GM23338 (cell line): ENCODE measurements at regions not wholly inside any gene's neighbourhood (a gene's known extent, or its start where the extent isn't known, plus 50 kb on each side); places are given as distances from the start of the nearest gene placed in this dataset.

ENCODE experiments used
- ATAC-seq: fragments of 200-7000 bp; cut with Tn5 transposase; 3 replicates; pipeline ENCODE4 v1.9.1; 2020
- DNase-seq: peaks from one replicate; pipeline ENCODE4 v3.0.0-alpha.2; 2015; ENCODE audit warnings: low spot score
- H2AFZ ChIP-seq: fragments of 200-600 bp; sonication (generic); 2 replicates; pipeline ENCODE4 v1.8.0; 2016; ENCODE audit warnings: antibody characterized with exemption, mild to moderate bottlenecking, moderate library complexity
- H3F3A ChIP-seq: fragments of 200-600 bp; sonication (generic); replicated peaks from 2 replicates; pipeline ENCODE4 v1.8.0; 2017; ENCODE audit warnings: antibody characterized with exemption, mixed run types, low read depth
- H3K27ac ChIP-seq: fragments of 200-600 bp; sonication (generic); 2 replicates; pipeline ENCODE4 v1.6.1; 2016; ENCODE audit warnings: low read depth
- H3K27me3 ChIP-seq: fragments of 200-600 bp; sonication (generic); 2 replicates; pipeline ENCODE4 v1.8.0; 2016; ENCODE audit warnings: mild to moderate bottlenecking, mixed run types, moderate library complexity; ENCODE audit not compliant: insufficient read depth
- H3K36me3 ChIP-seq: fragments of 200-600 bp; sonication (generic); 2 replicates; pipeline ENCODE4 v1.8.0; 2016; ENCODE audit warnings: mild to moderate bottlenecking; ENCODE audit not compliant: insufficient read depth
- H3K4me1 ChIP-seq: fragments of 200-600 bp; sonication (generic); 2 replicates; pipeline ENCODE4 v1.8.0; 2016; ENCODE audit warnings: mild to moderate bottlenecking, moderate library complexity; ENCODE audit not compliant: insufficient read depth
- H3K4me2 ChIP-seq: fragments of 200-600 bp; sonication (generic); 2 replicates; pipeline ENCODE4 v1.7.1; 2017; ENCODE audit warnings: mixed run types
- H3K4me3 ChIP-seq: fragments of 200-600 bp; sonication (generic); 2 replicates; pipeline ENCODE4 v1.6.1; 2016; ENCODE audit warnings: mixed run types
- H3K79me2 ChIP-seq: fragments of 200-600 bp; sonication (generic); replicated peaks from 2 replicates; pipeline ENCODE4 v1.8.0; 2017; ENCODE audit warnings: mild to moderate bottlenecking; ENCODE audit not compliant: insufficient read depth
- H3K9me2 ChIP-seq: fragments of 200-600 bp; sonication (generic); 2 replicates; pipeline ENCODE4 v1.8.0; 2017; ENCODE audit not compliant: insufficient read depth
- H4K20me1 ChIP-seq: fragments of 200-600 bp; sonication (generic); replicated peaks from 2 replicates; pipeline ENCODE4 v1.8.0; 2017; ENCODE audit warnings: mild to moderate bottlenecking; ENCODE audit not compliant: insufficient read depth
- H3K27ac Mint-ChIP-seq: 2 replicates; pipeline ENCODE4 v1.8.0; 2020; ENCODE audit warnings: inconsistent platforms, mild to moderate bottlenecking, moderate library complexity, mixed read lengths
- H3K27me3 Mint-ChIP-seq: 3 replicates; pipeline ENCODE4 v1.8.0; 2022; ENCODE audit warnings: low read depth, mild to moderate bottlenecking, moderate library complexity, mixed read lengths, inconsistent platforms; ENCODE audit not compliant: insufficient read depth, poor library complexity
- H3K36me3 Mint-ChIP-seq: 3 replicates; pipeline ENCODE4 v1.8.0; 2021; ENCODE audit warnings: low read depth, mild to moderate bottlenecking, inconsistent platforms, moderate library complexity, mixed read lengths
- H3K4me1 Mint-ChIP-seq: 3 replicates; pipeline ENCODE4 v1.8.0; 2020; ENCODE audit warnings: mild to moderate bottlenecking, inconsistent platforms, mixed read lengths
- H3K4me3 Mint-ChIP-seq: 3 replicates; pipeline ENCODE4 v1.8.0; 2021; ENCODE audit warnings: moderate library complexity, mild to moderate bottlenecking, inconsistent platforms, mixed read lengths
- H3K9me3 Mint-ChIP-seq: 3 replicates; pipeline ENCODE4 v1.8.0; 2020; ENCODE audit warnings: moderate library complexity, mild to moderate bottlenecking, inconsistent platforms, mixed read lengths
- CREB1 ChIP-seq: fragments of 250-450 bp; sonication (Bioruptor Pico); IDR thresholded peaks from 2 replicates; pipeline ENCODE4 v1.5.0; 2020; ENCODE audit warnings: low read depth, mild to moderate bottlenecking, moderate library complexity
- ETS1 ChIP-seq: IDR thresholded peaks from 2 replicates; pipeline ENCODE4 v1.6.1; 2016; ENCODE audit warnings: antibody characterized with exemption
- EZH2 ChIP-seq: fragments of 200-600 bp; sonication (generic); IDR thresholded peaks from one replicate; pipeline ENCODE4 v1.8.0; 2017; ENCODE audit warnings: antibody characterized with exemption, mild to moderate bottlenecking, low read depth; ENCODE audit not compliant: unreplicated experiment
- EZH2phosphoT487 ChIP-seq: fragments of 200-600 bp; sonication (generic); IDR thresholded peaks from one replicate; pipeline ENCODE4 v1.8.1; 2018; ENCODE audit warnings: antibody characterized with exemption; ENCODE audit not compliant: unreplicated experiment
- JUNB ChIP-seq: IDR thresholded peaks from one replicate; pipeline ENCODE4 v1.6.1; 2016; ENCODE audit warnings: antibody characterized with exemption; ENCODE audit not compliant: unreplicated experiment
- NANOG ChIP-seq: IDR thresholded peaks from 2 replicates; pipeline ENCODE4 v1.6.1; 2016; ENCODE audit warnings: antibody characterized with exemption, borderline replicate concordance
- POLR2AphosphoS5 ChIP-seq: IDR thresholded peaks from 2 replicates; pipeline ENCODE4 v1.6.1; 2016; ENCODE audit warnings: antibody characterized with exemption, low read depth
- STAT1 ChIP-seq: IDR thresholded peaks from one replicate; pipeline ENCODE4 v1.6.1; 2016; ENCODE audit warnings: antibody characterized with exemption; ENCODE audit not compliant: unreplicated experiment
- ZNF114 ChIP-seq: fragments of 250-450 bp; sonication (Bioruptor Pico); IDR thresholded peaks from 2 replicates; pipeline ENCODE4 v1.5.0; 2020; ENCODE audit warnings: mild to moderate bottlenecking, moderate library complexity
- ZNF331 ChIP-seq: fragments of 250-450 bp; sonication (Bioruptor Pico); IDR thresholded peaks from 2 replicates; pipeline ENCODE4 v1.5.0; 2020; ENCODE audit warnings: low read depth, mild to moderate bottlenecking, moderate library complexity
- ZNF462 ChIP-seq: fragments of 250-450 bp; sonication (Bioruptor Pico); IDR thresholded peaks from 2 replicates; pipeline ENCODE4 v1.5.0; 2020; ENCODE audit warnings: mild to moderate bottlenecking, moderate library complexity
- TF ChIP-seq, protein P1 (sequence below), 2 experiments: fragments of 200-600 bp in 1 of 2; sonication (generic) in 1 of 2; conservative IDR thresholded peaks; 2 replicates each; pipeline versions ENCODE4 v1.5.1 to v1.6.1; 2016 to 2017; ENCODE audit warnings: antibody characterized with exemption in 2 of 2, low read depth in 2 of 2, mild to moderate bottlenecking in 2 of 2, moderate library complexity in 1 of 2

DNA sequence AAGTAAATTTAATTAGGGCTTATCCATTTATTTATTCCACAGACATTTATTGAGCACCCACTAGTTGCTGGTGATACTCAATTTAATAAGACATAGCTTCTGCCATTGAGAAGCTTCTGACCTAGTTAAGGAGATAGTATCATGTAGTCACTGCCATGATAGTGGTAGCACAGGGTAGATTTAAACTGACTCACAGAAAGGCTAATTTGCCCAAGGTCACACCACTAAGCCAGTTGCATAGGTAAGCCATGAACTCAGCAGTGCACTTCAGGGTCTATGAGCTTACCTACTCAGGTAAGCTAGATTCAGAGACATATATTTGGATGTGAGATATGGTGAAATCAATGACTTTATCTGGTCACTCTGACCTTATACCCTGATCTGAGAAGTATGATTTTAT lies 168.4 kb downstream of the TNFSF18 start:
- H3K4me1 Mint-ChIP-seq = peaks cover 4% of the 10 kb centered on the region; the same call in 1 of the 3 replicates
- Histone ChIP-seq H3K27me3 (no peaks in the 10 kb centered on the region), H3K36me3 (no peaks in the 10 kb centered on the region), H3K27ac (no peak overlapping the region), H3K9me2 (0 out of 2 replicates have a peak, but pooled peaks cover 3% of the 10 kb centered on the region), H3K4me2 (no peak overlapping the region), H4K20me1 (no peaks in the 10 kb centered on the region), H2AFZ (no peak overlapping the region), H3K4me1 (no peaks in the 10 kb centered on the region; the same call in 1 of the 2 replicates), H3K79me2 (no peaks in the 10 kb centered on the region), H3K4me3 (no peak overlapping the region), H3F3A (no peaks in the 10 kb centered on the region)
- no peaks in the 10 kb centered on the region for H3K36me3 Mint-ChIP-seq
- ATAC-seq (no peak), DNase-seq (no peak)
- no peaks in the 10 kb centered on the region for H3K9me3 Mint-ChIP-seq
- H3K27ac Mint-ChIP-seq = no peak overlapping the region
- H3K4me3 Mint-ChIP-seq = no peak overlapping the region
- TF ChIP-seq EZH2 (no peak), POLR2AphosphoS5 (no peak), NANOG (no peak), STAT1 (no peak), ZNF331 (no peak), EZH2phosphoT487 (no peak), ETS1 (no peak), JUNB (no peak), ZNF462 (CRISPR knock-in tag) (no peak), CREB1 (CRISPR knock-in tag) (no peak), ZNF114 (no peak)
- TF ChIP-seq, protein P1, sequence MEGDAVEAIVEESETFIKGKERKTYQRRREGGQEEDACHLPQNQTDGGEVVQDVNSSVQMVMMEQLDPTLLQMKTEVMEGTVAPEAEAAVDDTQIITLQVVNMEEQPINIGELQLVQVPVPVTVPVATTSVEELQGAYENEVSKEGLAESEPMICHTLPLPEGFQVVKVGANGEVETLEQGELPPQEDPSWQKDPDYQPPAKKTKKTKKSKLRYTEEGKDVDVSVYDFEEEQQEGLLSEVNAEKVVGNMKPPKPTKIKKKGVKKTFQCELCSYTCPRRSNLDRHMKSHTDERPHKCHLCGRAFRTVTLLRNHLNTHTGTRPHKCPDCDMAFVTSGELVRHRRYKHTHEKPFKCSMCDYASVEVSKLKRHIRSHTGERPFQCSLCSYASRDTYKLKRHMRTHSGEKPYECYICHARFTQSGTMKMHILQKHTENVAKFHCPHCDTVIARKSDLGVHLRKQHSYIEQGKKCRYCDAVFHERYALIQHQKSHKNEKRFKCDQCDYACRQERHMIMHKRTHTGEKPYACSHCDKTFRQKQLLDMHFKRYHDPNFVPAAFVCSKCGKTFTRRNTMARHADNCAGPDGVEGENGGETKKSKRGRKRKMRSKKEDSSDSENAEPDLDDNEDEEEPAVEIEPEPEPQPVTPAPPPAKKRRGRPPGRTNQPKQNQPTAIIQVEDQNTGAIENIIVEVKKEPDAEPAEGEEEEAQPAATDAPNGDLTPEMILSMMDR (conservative IDR thresholded peaks at IDR 0.05; ENCODE audit: low read depth in 2 of 2) = no peak
- H3K27me3 Mint-ChIP-seq = no peaks in the 10 kb centered on the region
